ENCODE measurements at regions not wholly inside any gene's neighbourhood (a gene's known extent, or its start where the extent isn't known, plus 50 kb on each side); places are given as distances from the start of the nearest gene placed in this dataset.

DNA sequence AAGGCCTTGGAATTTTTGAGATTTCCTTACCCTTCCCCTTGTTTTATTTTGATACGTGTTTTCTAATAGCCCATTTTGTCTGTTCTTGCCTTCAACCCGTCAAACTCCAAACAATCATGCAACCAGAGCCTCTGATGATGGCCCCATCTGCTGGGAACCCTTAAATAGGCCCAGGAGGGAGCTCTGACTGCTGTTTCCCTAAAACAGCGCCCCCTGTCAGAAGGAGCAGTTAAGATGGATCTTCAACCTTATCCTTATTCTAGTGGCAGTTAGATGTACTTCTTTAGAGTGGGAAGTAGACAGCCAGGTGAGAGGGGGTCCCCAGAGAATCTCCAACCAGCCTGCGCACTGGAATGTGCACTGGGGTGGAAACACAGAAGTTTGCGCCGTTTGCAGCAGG, 1031.0 kb upstream of the PCDH9 start:
- TF ChIP-seq CTCF (IDR thresholded peaks at IDR 0.05) = no peak
- TF ChIP-seq EP300 (IDR thresholded peaks at IDR 0.05; ENCODE audit: low read depth) = no peak

All from transverse colon (tissue), 3 donors.